ENCODE measurements at regions not wholly inside any gene's neighbourhood (a gene's known extent, or its start where the extent isn't known, plus 50 kb on each side); places are given as distances from the start of the nearest gene placed in this dataset.

- TF ChIP-seq GATA2 (IDR thresholded peaks at IDR 0.05; ENCODE audit: low read depth, low read length) (no peak), GATA3 (IDR thresholded peaks at IDR 0.05; ENCODE audit: low read depth, low read length) (no peak)
Measured at GRCh38 chr9:134495881-134496412, 145.7 kb upstream of the COL5A1 start.

All from SH-SY5Y (cell line).